ENCODE measurements at regions not wholly inside any gene's neighbourhood (a gene's known extent, or its start where the extent isn't known, plus 50 kb on each side); places are given as distances from the start of the nearest gene placed in this dataset.

DNA sequence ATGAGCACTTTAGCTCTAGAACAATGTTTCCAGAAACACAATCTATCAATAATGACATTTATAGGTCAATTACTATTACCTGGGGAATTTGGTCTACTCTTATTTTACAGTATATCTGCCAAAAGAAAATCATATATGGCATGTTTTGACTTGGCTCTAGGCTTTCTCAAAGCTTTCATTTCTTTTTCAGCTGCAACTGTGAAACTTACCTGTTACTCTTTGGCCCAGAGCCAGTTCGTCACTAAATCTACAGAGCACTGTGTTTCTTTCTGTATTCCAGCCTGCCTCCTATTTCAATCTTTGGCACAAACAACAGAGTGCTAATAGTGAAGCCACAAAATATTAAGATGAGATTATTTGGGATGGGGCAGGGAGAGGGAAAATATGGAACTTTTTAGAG lies 76.0 kb downstream of the P2RY1 start:
- no peak for TF ChIP-seq EZH2 (IDR thresholded peaks at IDR 0.05; ENCODE audit: low read length)
- TF ChIP-seq, protein P1, sequence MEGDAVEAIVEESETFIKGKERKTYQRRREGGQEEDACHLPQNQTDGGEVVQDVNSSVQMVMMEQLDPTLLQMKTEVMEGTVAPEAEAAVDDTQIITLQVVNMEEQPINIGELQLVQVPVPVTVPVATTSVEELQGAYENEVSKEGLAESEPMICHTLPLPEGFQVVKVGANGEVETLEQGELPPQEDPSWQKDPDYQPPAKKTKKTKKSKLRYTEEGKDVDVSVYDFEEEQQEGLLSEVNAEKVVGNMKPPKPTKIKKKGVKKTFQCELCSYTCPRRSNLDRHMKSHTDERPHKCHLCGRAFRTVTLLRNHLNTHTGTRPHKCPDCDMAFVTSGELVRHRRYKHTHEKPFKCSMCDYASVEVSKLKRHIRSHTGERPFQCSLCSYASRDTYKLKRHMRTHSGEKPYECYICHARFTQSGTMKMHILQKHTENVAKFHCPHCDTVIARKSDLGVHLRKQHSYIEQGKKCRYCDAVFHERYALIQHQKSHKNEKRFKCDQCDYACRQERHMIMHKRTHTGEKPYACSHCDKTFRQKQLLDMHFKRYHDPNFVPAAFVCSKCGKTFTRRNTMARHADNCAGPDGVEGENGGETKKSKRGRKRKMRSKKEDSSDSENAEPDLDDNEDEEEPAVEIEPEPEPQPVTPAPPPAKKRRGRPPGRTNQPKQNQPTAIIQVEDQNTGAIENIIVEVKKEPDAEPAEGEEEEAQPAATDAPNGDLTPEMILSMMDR (optimal IDR thresholded peaks at IDR 0.05 in 1 of 3, IDR thresholded peaks at IDR 0.05 in 1 of 3, conservative IDR thresholded peaks at IDR 0.05 in 1 of 3; ENCODE audit: extremely low read depth in 1 of 3, insufficient read depth in 2 of 3, low read length in 3 of 3): no peak
